GM23248 (cell line): ENCODE measurements at regions not wholly inside any gene's neighbourhood (a gene's known extent, or its start where the extent isn't known, plus 50 kb on each side); places are given as distances from the start of the nearest gene placed in this dataset.

Source experiments
- EZH2 ChIP-seq: fragments of 200-600 bp; sonication (generic); IDR thresholded peaks from 2 replicates; pipeline ENCODE4 v1.6.1; 2018; ENCODE audit warnings: antibody characterized with exemption, mild to moderate bottlenecking; ENCODE audit not compliant: insufficient read depth, poor library complexity, severe bottlenecking
- EZH2phosphoT487 ChIP-seq: fragments of 200-600 bp; sonication (generic); IDR thresholded peaks from 2 replicates; pipeline ENCODE4 v1.6.1; 2018; ENCODE audit warnings: antibody characterized with exemption, moderate library complexity, mild to moderate bottlenecking, low read depth; ENCODE audit not compliant: insufficient read depth

- TF ChIP-seq EZH2phosphoT487 (no peak), EZH2 (no peak)
Observed at GRCh38 chr2:147681093-147681492, 163.7 kb upstream of the ACVR2A start.
